ENCODE measurements at regions not wholly inside any gene's neighbourhood (a gene's known extent, or its start where the extent isn't known, plus 50 kb on each side); places are given as distances from the start of the nearest gene placed in this dataset.

GRCh38 chr3:34683851-34684250 is 885.4 kb downstream of the PDCD6IP start:
- DNase-seq = peak; percentile 7 to 14

DNA sequence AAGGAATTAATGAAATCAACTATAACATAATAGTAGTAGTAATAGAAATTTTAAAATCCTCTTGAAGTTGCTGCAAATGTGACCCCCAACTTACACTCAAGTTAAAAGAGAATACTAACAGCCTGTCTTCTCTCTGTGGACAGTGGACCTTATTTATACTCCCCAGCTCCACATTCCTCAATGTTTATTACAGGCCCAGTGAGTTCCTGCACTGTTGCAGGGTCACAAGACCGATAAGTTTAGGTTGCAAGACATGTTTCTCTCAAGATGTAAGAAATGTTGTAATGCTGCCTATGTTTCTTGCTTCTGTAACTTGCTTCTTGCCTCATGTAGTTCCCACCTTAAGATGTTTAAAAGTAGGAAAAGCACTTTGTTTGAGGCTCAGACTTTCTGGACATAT is 888.1 kb downstream of the PDCD6IP start:
- no peak for DNase-seq

GRCh38 chr3:34687671-34688070 is 889.2 kb downstream of the PDCD6IP start:
- no peak for DNase-seq

- no peak for DNase-seq
Observed at GRCh38 chr3:34696831-34697230, 898.4 kb downstream of the PDCD6IP start.

GRCh38 chr3:34703053-34703452 is 904.6 kb downstream of the PDCD6IP start:
- DNase-seq = no peak

DNA sequence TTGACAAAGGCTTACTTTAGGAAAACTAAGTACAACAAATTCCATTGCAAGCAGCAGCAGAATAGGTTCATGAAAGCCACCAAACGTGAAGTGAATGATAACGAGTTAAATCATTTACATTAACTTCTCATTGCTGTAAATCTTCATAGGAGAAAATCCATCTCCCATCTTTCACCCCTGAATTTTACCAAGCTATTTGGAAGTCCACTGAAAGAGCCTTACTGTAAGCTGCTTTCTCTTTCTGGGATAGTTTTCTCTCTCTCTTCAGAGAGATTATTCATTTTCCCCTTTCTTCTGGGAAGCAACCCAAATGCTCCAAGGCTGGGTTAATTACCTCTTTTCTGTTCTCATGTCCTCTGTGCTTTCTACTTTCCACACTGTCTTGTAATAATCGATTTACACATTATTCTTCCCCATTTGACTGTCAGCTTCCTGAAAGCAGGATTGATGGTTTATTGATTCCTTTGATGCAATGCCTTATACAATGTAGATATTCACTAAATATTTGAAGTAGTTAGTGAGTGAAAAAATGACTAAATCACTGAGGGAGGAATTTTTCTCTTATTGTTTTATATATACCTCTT is 914.3 kb upstream of the ARPP21 start:
- no peak for DNase-seq

GRCh38 chr3:34725774-34726173 is 913.6 kb upstream of the ARPP21 start:
- DNase-seq = no peak

- DNase-seq = no peak
Observed at GRCh38 chr3:34727700-34728099, 911.6 kb upstream of the ARPP21 start.

DNA sequence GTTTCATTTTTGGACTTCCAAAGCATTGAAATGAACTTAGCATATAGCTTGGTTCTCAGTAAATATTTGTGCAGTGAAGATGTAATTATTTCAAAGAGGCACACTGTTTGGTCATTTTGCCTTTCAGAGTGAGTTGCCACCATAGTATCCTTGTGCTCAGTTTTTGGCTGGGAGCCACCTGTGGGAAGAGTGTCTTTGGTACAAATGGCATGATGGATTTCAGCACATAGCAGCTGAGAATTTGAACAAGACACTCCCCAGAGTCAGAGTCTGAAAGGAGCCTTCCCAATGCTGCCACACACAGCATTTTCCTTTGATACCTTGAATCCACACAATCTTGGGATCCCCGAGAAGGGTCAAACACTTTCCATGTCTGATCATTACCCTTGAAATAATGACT is 897.2 kb upstream of the ARPP21 start:
- no peak for DNase-seq

DNA sequence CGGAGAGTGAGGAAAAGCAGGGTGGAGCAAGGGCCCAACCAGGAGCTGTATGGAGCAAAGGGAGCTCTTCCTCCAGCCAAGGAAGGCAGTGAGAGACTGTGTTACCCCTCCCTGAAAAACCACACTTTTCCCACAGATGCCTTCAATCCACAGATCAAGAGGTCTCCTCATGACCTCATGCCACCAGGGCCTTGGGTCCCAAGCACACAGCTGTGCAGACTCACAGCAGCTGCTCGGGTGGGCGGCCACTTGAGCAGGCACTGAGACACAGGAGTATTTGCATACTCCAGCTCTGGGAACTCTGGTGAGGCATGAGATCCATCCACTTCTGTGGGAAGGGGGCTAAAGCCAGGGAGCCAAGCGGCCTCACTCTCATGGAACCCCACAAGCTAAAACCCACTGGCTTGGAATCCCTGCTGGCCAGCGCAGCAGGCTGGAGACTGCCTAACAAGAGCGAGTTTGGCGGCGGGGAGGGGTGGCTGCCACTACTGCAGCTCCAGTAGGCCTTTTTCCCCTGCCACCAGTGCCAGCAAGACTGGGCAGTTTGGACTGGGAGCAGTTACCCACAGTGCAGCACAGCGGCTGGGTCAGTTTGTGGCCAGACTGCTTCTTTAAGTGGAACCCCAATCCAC is 880.6 kb upstream of the ARPP21 start:
- DNase-seq = no peak

- DNase-seq = no peak
Observed at GRCh38 chr3:34777386-34777785, 861.9 kb upstream of the ARPP21 start.

GRCh38 chr3:34779092-34779491 is 860.2 kb upstream of the ARPP21 start:
- no peak for DNase-seq

GRCh38 chr3:34780294-34780693 is 859.0 kb upstream of the ARPP21 start:
- DNase-seq = no peak

DNA sequence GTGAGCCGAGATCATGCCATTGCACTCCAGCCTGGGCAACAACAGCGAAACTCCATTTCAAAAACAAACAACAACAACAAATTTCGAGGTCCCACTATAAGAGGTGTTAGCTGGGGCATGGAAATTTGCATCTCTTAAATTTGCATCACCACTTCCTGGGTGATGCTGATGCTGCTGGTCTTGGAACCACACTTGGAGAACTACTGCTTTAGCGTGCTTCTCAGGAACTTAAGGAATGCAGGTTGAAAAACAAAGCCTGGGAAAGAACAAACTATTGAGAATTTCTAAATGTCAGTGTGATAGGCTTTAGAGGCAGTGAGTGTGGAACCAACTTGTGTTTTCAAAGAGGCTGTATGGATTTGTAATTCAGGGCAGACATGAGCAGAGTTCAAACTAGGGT is 858.4 kb upstream of the ARPP21 start:
- DNase-seq = no peak

- no peak for DNase-seq
Observed at GRCh38 chr3:34782871-34783270, 856.5 kb upstream of the ARPP21 start.

GRCh38 chr3:34783876-34784275 is 855.4 kb upstream of the ARPP21 start:
- peak in 1 of 2 experiments; percentile 10 for DNase-seq

DNA sequence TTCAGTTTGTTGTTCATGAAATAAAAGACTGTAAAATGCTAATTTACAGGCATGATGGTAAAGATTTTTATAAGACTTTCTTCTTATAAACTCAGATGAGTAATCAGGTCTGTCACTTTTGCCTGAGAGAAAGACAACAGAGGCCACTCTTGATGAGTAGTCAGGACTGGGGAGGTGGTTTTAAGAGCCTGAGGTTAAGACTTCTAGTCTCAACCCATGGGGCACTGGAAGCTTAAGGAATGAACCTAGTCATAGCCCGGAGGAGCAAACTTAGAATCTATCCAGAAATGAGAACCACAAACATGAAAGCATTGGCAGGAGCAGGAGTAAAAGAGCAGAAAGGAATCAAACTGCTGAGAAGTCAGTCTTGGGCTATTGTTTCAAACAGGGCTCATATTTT is 846.3 kb upstream of the ARPP21 start:
- no peak for DNase-seq

DNA sequence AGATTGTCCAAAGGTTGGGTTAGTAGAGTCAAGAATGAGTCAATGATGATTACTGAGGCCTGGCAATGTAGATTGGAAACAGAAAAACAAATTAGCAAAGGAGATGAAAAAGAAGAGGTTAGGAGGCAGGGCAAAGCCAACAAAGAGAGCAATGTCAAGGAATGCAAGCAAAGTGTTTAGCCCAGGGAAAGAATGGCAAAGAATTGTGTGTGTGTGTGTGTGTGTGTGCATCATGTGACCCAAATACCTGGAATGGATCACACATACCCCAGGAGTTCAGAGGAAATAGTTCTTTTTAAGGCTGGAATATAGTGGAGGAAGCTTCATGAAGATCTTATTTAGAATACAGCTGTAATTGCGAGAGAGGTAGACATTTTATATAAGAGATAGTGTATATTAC is 831.7 kb upstream of the ARPP21 start:
- no peak for DNase-seq

- no peak for DNase-seq
Observed at GRCh38 chr3:34808287-34808686, 831.0 kb upstream of the ARPP21 start.

GRCh38 chr3:34828847-34829246 is 810.5 kb upstream of the ARPP21 start:
- DNase-seq = no peak

GRCh38 chr3:34832865-34833508 is 806.3 kb upstream of the ARPP21 start:
- DNase-seq = no peak

DNA sequence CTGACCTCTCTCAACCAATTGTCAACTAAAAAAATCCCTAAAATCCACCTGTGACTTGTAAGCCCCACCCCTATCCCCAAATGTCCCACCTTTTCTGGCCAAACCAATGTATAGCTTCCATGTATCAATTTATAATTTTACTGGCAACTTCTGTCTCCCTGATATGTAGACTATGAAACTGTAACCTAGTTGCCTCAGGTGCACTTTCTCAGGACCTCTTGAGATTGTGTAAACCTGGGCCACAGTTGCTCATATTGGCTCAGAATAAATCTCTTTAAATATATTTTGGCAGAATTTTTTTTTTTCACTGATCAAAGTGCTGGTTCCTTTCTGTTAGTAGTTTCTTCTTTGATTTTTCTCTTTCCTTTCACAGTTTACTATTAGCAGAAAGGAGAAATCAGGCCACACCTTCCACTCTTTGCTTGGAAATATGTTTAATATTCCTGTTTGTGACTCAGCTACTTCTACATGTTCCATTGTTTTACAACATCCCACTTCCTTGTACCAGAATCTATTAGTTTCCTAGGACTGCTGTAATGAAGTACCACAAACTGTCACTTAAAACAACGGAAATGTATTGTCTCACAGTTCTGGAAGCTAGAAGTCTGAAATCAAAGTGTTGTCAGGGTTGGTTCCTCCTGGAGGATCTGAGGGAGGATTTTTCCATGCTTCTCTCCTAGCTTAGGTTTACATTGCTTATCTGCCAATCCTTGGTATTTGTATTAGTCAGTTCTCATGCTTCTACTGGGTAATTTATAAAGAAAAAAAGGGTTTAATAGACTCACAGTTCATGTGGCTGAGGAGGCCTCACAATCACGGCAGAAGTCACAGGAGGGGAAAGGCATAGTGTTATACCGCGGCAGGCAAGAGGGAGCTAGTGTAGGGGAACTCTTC is 801.2 kb upstream of the ARPP21 start:
- DNase-seq = no peak

DNA sequence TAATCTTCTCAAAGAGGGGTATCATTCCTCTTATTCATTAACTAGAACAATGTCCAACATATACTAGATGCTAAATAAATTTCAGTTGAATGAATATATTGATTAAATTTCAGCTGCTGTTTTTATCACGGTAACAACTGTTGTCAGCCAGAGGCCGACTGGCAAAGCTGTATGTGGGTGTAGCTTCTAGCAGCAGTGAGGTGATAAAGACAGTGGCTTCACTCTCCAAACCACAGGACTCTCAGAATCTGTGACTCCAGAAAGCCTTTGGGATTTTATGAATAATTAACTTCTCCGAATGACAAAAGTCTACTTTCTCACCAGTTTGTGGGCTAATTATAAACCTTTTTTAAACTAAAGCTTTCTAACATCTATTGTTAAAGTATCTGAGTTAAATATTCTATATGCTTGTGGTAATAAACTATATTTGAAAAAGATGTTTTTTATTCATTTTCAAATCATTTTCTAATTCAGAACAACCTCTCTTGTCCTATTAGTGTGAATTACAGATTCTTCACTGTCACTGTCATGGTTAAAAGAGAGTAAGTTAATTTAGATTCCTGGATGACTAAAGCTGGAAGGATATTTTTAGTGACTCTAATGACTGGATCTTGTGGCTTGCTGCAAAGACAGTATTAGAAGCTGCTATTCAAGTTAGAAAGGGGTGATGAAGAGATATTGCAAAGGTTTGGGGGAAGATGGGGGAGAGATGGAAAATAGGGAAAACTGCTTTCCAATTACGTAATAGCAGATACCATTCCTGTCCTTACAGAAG is 796.4 kb upstream of the ARPP21 start:
- no peak for DNase-seq

Data from AML-193 (cell line).